HEK293 (cell line): ENCODE measurements at regions not wholly inside any gene's neighbourhood (a gene's known extent, or its start where the extent isn't known, plus 50 kb on each side); places are given as distances from the start of the nearest gene placed in this dataset.

Source experiments
- GLIS1 ChIP-seq: fragments of 450-650 bp; formaldehyde crosslinking; IDR thresholded peaks from 2 replicates; pipeline ENCODE4 v1.5.1; 2016; ENCODE audit warnings: missing biosample characterization, missing genetic modification characterization
- KLF1 ChIP-seq: fragments of 450-650 bp; formaldehyde crosslinking; IDR thresholded peaks from 2 replicates; pipeline ENCODE4 v1.5.1; 2016; ENCODE audit warnings: missing biosample characterization, missing genetic modification characterization
- KLF10 ChIP-seq: fragments of 450-650 bp; IDR thresholded peaks from 2 replicates; pipeline ENCODE4 v1.5.1; 2018; ENCODE audit warnings: missing biosample characterization, mild to moderate bottlenecking, missing genetic modification characterization
- SETDB1 ChIP-seq: IDR thresholded peaks from one replicate; pipeline ENCODE4 v1.6.1; 2017; ENCODE audit warnings: mild to moderate bottlenecking, low read length, moderate library complexity, mixed read lengths; ENCODE audit not compliant: insufficient read length
- SP3 ChIP-seq: fragments of 450-650 bp; formaldehyde crosslinking; IDR thresholded peaks from 2 replicates; pipeline ENCODE4 v1.5.1; 2016; ENCODE audit warnings: missing biosample characterization, missing genetic modification characterization
- TRIM28 ChIP-seq: IDR thresholded peaks from 2 replicates; pipeline ENCODE4 v1.6.1; 2011; ENCODE audit warnings: low read length, control low read depth, borderline replicate concordance
- ZBTB1 ChIP-seq: fragments of 450-650 bp; formaldehyde crosslinking; IDR thresholded peaks from 2 replicates; pipeline ENCODE4 v1.5.1; 2016; ENCODE audit warnings: missing biosample characterization, missing genetic modification characterization
- ZBTB17 ChIP-seq: fragments of 450-650 bp; formaldehyde crosslinking; IDR thresholded peaks from 2 replicates; pipeline ENCODE4 v1.5.1; 2016; ENCODE audit warnings: missing biosample characterization, missing genetic modification characterization
- ZBTB20 ChIP-seq: fragments of 450-650 bp; formaldehyde crosslinking; IDR thresholded peaks from 2 replicates; pipeline ENCODE4 v1.5.1; 2016; ENCODE audit warnings: missing biosample characterization, missing genetic modification characterization
- ZEB2 ChIP-seq: fragments of 450-650 bp; formaldehyde crosslinking; IDR thresholded peaks from 2 replicates; pipeline ENCODE4 v1.5.1; 2016; ENCODE audit warnings: missing biosample characterization, missing genetic modification characterization
- ZIC2 ChIP-seq: fragments of 450-650 bp; formaldehyde crosslinking; IDR thresholded peaks from 2 replicates; pipeline ENCODE4 v1.5.1; 2016; ENCODE audit warnings: missing biosample characterization, missing genetic modification characterization
- ZNF239 ChIP-seq: fragments of 450-650 bp; formaldehyde crosslinking; IDR thresholded peaks from 2 replicates; pipeline ENCODE4 v1.5.1; 2016; ENCODE audit warnings: missing biosample characterization, missing genetic modification characterization
- ZNF335 ChIP-seq: fragments of 450-650 bp; formaldehyde crosslinking; conservative IDR thresholded peaks from 2 replicates; pipeline ENCODE4 v1.5.1; 2016; ENCODE audit warnings: missing biosample characterization, missing genetic modification characterization
- ZNF501 ChIP-seq: fragments of 450-650 bp; formaldehyde crosslinking; IDR thresholded peaks from 2 replicates; pipeline ENCODE4 v1.5.1; 2016; ENCODE audit warnings: missing biosample characterization, missing genetic modification characterization
- ZNF544 ChIP-seq: fragments of 450-650 bp; formaldehyde crosslinking; IDR thresholded peaks from 2 replicates; pipeline ENCODE4 v1.5.0; 2017; ENCODE audit warnings: missing biosample characterization, missing genetic modification characterization
- ZNF561 ChIP-seq: fragments of 450-650 bp; IDR thresholded peaks from 2 replicates; pipeline ENCODE4 v1.5.1; 2018; ENCODE audit warnings: missing biosample characterization, missing genetic modification characterization, borderline replicate concordance
- ZNF623 ChIP-seq: fragments of 450-650 bp; formaldehyde crosslinking; IDR thresholded peaks from 2 replicates; pipeline ENCODE4 v1.5.1; 2016; ENCODE audit warnings: missing biosample characterization, missing genetic modification characterization
- ZNF677 ChIP-seq: fragments of 450-650 bp; IDR thresholded peaks from 2 replicates; pipeline ENCODE4 v1.5.0; 2018; ENCODE audit warnings: missing biosample characterization, mild to moderate bottlenecking, missing genetic modification characterization, moderate library complexity
- ZNF768 ChIP-seq: fragments of 450-650 bp; formaldehyde crosslinking; IDR thresholded peaks from 2 replicates; pipeline ENCODE4 v1.5.1; 2018; ENCODE audit warnings: missing biosample characterization, mild to moderate bottlenecking, missing genetic modification characterization
- TF ChIP-seq, protein P1 (sequence below): fragments of 450-650 bp; formaldehyde crosslinking; IDR thresholded peaks from 2 replicates; pipeline ENCODE4 v1.5.1; 2016; ENCODE audit warnings: missing biosample characterization, missing genetic modification characterization
- TF ChIP-seq, protein P2 (sequence below): fragments of 450-650 bp; formaldehyde crosslinking; IDR thresholded peaks from 2 replicates; pipeline ENCODE4 v1.5.1; 2016; ENCODE audit warnings: missing biosample characterization, missing genetic modification characterization
- TF ChIP-seq, protein P3 (sequence below): fragments of 450-650 bp; formaldehyde crosslinking; conservative IDR thresholded peaks from 2 replicates; pipeline ENCODE4 v1.5.1; 2016; ENCODE audit warnings: low read depth, missing biosample characterization, missing genetic modification characterization
- TF ChIP-seq, protein P4 (sequence below): fragments of 450-650 bp; formaldehyde crosslinking; optimal IDR thresholded peaks from 2 replicates; pipeline ENCODE3; 2016; ENCODE audit warnings: missing biosample characterization, mild to moderate bottlenecking, missing genetic modification characterization
- TF ChIP-seq, protein P5 (sequence below): fragments of 450-650 bp; IDR thresholded peaks from 2 replicates; pipeline ENCODE4 v1.5.1; 2018; ENCODE audit warnings: missing biosample characterization, mild to moderate bottlenecking, missing genetic modification characterization
- TF ChIP-seq, protein P6 (sequence below): fragments of 450-650 bp; formaldehyde crosslinking; IDR thresholded peaks from 2 replicates; pipeline ENCODE4 v1.5.1; 2017; ENCODE audit warnings: missing biosample characterization, mild to moderate bottlenecking, missing genetic modification characterization, moderate library complexity
- TF ChIP-seq, protein P7 (sequence below): fragments of 450-650 bp; formaldehyde crosslinking; IDR thresholded peaks from 2 replicates; pipeline ENCODE4 v1.5.1; 2016; ENCODE audit warnings: missing biosample characterization, missing genetic modification characterization

DNA sequence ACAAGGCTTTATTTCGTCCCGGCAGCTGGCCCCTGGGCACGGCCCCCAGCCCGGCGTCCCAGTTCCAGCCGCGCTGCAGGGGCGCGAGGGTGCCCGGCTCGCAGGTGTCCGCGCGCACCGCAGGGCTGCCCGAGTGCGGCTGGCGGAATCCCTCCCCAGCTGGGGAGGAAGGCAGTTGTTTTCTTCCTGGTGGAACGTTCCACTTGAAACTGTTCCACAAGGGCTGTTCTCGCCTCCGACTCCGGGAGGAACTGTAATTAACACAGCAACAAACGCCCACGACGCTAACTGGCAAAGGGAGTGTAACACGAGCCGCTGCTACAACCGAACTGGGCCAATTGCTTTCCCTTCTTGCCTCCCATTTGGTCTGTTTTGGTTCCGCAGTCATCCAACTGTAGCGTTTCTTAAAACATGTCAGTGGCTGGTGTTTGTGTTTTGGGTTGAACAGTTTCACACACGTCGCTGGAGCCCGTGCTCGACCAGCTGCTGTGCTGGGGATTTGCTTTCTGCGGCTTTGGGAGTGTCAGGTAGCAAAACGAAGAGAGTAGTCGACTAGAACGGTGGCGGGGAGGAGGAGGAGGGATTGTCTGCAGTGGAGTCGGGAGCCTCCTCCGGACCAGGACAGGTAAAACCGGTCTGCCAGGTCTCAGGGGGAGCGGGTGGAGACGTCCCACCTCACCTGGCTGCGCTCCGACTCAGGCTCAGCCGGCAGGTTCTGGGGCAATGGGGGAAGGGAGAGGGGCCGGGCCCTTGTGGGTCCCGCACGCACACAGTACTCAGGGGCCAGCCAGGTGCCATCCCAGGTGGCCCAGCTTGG, 131.6 kb upstream of the NIPBL start (continued):
- TF ChIP-seq, protein P1, sequence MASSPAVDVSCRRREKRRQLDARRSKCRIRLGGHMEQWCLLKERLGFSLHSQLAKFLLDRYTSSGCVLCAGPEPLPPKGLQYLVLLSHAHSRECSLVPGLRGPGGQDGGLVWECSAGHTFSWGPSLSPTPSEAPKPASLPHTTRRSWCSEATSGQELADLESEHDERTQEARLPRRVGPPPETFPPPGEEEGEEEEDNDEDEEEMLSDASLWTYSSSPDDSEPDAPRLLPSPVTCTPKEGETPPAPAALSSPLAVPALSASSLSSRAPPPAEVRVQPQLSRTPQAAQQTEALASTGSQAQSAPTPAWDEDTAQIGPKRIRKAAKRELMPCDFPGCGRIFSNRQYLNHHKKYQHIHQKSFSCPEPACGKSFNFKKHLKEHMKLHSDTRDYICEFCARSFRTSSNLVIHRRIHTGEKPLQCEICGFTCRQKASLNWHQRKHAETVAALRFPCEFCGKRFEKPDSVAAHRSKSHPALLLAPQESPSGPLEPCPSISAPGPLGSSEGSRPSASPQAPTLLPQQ (tag by site-specific recombination): peak; percentile 94
- 0 out of 2 replicates have a peak, but pooled peaks have one; percentile 39 for TF ChIP-seq ZNF677 (tag by site-specific recombination)
- TF ChIP-seq, protein P2, sequence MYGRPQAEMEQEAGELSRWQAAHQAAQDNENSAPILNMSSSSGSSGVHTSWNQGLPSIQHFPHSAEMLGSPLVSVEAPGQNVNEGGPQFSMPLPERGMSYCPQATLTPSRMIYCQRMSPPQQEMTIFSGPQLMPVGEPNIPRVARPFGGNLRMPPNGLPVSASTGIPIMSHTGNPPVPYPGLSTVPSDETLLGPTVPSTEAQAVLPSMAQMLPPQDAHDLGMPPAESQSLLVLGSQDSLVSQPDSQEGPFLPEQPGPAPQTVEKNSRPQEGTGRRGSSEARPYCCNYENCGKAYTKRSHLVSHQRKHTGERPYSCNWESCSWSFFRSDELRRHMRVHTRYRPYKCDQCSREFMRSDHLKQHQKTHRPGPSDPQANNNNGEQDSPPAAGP (tag by site-specific recombination): 0 out of 2 replicates have a peak, but pooled peaks have one; percentile 20
- TF ChIP-seq ZNF623 (tag by site-specific recombination): no peak
- peak; percentile 37; the same call in 1 of the 2 replicates for TF ChIP-seq TRIM28
- 0 out of 2 replicates have a peak, but pooled peaks have one; percentile 24 for TF ChIP-seq ZBTB1 (tag by site-specific recombination)
- TF ChIP-seq, protein P3, sequence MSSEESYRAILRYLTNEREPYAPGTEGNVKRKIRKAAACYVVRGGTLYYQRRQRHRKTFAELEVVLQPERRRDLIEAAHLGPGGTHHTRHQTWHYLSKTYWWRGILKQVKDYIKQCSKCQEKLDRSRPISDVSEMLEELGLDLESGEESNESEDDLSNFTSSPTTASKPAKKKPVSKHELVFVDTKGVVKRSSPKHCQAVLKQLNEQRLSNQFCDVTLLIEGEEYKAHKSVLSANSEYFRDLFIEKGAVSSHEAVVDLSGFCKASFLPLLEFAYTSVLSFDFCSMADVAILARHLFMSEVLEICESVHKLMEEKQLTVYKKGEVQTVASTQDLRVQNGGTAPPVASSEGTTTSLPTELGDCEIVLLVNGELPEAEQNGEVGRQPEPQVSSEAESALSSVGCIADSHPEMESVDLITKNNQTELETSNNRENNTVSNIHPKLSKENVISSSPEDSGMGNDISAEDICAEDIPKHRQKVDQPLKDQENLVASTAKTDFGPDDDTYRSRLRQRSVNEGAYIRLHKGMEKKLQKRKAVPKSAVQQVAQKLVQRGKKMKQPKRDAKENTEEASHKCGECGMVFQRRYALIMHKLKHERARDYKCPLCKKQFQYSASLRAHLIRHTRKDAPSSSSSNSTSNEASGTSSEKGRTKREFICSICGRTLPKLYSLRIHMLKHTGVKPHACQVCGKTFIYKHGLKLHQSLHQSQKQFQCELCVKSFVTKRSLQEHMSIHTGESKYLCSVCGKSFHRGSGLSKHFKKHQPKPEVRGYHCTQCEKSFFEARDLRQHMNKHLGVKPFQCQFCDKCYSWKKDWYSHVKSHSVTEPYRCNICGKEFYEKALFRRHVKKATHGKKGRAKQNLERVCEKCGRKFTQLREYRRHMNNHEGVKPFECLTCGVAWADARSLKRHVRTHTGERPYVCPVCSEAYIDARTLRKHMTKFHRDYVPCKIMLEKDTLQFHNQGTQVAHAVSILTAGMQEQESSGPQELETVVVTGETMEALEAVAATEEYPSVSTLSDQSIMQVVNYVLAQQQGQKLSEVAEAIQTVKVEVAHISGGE (tag by site-specific recombination): peak; percentile 61
- TF ChIP-seq, protein P4, sequence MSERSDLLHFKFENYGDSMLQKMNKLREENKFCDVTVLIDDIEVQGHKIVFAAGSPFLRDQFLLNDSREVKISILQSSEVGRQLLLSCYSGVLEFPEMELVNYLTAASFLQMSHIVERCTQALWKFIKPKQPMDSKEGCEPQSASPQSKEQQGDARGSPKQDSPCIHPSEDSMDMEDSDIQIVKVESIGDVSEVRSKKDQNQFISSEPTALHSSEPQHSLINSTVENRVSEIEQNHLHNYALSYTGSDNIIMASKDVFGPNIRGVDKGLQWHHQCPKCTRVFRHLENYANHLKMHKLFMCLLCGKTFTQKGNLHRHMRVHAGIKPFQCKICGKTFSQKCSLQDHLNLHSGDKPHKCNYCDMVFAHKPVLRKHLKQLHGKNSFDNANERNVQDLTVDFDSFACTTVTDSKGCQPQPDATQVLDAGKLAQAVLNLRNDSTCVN (tag by site-specific recombination): peak; percentile 92
- peak; percentile 14; the same call in 1 of the 2 replicates for TF ChIP-seq ZEB2 (tag by site-specific recombination)
- TF ChIP-seq ZNF544 (tag by site-specific recombination): no peak
- TF ChIP-seq ZNF335 (tag by site-specific recombination): peak; percentile 88
- TF ChIP-seq KLF10 (tag by site-specific recombination): peak; percentile 62
- TF ChIP-seq ZNF561 (tag by site-specific recombination): peak; percentile 80; the same call in 1 of the 2 replicates
- peak; percentile 82 for TF ChIP-seq ZNF501 (tag by site-specific recombination)
- TF ChIP-seq, protein P5, sequence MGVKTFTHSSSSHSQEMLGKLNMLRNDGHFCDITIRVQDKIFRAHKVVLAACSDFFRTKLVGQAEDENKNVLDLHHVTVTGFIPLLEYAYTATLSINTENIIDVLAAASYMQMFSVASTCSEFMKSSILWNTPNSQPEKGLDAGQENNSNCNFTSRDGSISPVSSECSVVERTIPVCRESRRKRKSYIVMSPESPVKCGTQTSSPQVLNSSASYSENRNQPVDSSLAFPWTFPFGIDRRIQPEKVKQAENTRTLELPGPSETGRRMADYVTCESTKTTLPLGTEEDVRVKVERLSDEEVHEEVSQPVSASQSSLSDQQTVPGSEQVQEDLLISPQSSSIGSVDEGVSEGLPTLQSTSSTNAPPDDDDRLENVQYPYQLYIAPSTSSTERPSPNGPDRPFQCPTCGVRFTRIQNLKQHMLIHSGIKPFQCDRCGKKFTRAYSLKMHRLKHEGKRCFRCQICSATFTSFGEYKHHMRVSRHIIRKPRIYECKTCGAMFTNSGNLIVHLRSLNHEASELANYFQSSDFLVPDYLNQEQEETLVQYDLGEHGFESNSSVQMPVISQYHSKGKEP (tag by site-specific recombination): peak; percentile 50; the same call in 1 of the 2 replicates
- TF ChIP-seq, protein P6, sequence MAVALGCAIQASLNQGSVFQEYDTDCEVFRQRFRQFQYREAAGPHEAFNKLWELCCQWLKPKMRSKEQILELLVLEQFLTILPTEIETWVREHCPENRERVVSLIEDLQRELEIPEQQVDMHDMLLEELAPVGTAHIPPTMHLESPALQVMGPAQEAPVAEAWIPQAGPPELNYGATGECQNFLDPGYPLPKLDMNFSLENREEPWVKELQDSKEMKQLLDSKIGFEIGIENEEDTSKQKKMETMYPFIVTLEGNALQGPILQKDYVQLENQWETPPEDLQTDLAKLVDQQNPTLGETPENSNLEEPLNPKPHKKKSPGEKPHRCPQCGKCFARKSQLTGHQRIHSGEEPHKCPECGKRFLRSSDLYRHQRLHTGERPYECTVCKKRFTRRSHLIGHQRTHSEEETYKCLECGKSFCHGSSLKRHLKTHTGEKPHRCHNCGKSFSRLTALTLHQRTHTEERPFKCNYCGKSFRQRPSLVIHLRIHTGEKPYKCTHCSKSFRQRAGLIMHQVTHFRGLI (tag by site-specific recombination): peak; percentile 14; the same call in 1 of the 2 replicates
- TF ChIP-seq ZNF239 (tag by site-specific recombination): no peak
- no peak for TF ChIP-seq SETDB1
- TF ChIP-seq SP3 (tag by site-specific recombination): no peak
- TF ChIP-seq ZNF768: no peak
- TF ChIP-seq, protein P7, sequence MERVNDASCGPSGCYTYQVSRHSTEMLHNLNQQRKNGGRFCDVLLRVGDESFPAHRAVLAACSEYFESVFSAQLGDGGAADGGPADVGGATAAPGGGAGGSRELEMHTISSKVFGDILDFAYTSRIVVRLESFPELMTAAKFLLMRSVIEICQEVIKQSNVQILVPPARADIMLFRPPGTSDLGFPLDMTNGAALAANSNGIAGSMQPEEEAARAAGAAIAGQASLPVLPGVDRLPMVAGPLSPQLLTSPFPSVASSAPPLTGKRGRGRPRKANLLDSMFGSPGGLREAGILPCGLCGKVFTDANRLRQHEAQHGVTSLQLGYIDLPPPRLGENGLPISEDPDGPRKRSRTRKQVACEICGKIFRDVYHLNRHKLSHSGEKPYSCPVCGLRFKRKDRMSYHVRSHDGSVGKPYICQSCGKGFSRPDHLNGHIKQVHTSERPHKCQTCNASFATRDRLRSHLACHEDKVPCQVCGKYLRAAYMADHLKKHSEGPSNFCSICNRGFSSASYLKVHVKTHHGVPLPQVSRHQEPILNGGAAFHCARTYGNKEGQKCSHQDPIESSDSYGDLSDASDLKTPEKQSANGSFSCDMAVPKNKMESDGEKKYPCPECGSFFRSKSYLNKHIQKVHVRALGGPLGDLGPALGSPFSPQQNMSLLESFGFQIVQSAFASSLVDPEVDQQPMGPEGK (tag by site-specific recombination): peak; percentile 86
- TF ChIP-seq GLIS1: peak; percentile 81
- peak; percentile 67; the same call in 1 of the 2 replicates for TF ChIP-seq ZBTB20 (tag by site-specific recombination)
- TF ChIP-seq ZIC2 (tag by site-specific recombination): peak; percentile 96
- TF ChIP-seq ZBTB17: 0 out of 2 replicates have a peak, but pooled peaks have one; percentile 47
- TF ChIP-seq KLF1: peak; percentile 38; the same call in 1 of the 2 replicates
